GM12878 (cell line): ENCODE measurements at regions not wholly inside any gene's neighbourhood (a gene's known extent, or its start where the extent isn't known, plus 50 kb on each side); places are given as distances from the start of the nearest gene placed in this dataset.

Experiments used
- CTCF ChIP-seq, 3 experiments: IDR thresholded peaks in 2 of 3; conservative IDR thresholded peaks in 1 of 3; 2 replicates each; pipeline ENCODE4 v1.5.1; 2011; ENCODE audit warnings: low read depth in 3 of 3, low read length in 3 of 3, mild to moderate bottlenecking in 3 of 3, control low read depth in 2 of 3, moderate library complexity in 2 of 3, inconsistent platforms in 1 of 3, mixed read lengths in 1 of 3; ENCODE audit not compliant: control insufficient read depth in 2 of 3, insufficient read depth in 1 of 3; ENCODE audit errors: extremely low read depth in 1 of 3
- EZH2 ChIP-seq: IDR thresholded peaks from 2 replicates; pipeline ENCODE4 v1.6.1; 2012; ENCODE audit warnings: low read depth, mild to moderate bottlenecking, control low read depth, inconsistent platforms, low read length, borderline replicate concordance; ENCODE audit not compliant: control insufficient read depth
- MTA3 ChIP-seq: IDR thresholded peaks from 2 replicates; pipeline ENCODE4 v1.6.1; 2012; ENCODE audit warnings: low read length, inconsistent platforms, borderline replicate concordance
- MYC ChIP-seq: IDR thresholded peaks from 2 replicates; pipeline ENCODE4 v1.6.1; 2011; ENCODE audit warnings: mild to moderate bottlenecking, low read length, moderate library complexity, inconsistent platforms; ENCODE audit not compliant: insufficient read depth, insufficient replicate concordance, insufficient read length, severe bottlenecking
- POLR2AphosphoS2 ChIP-seq: IDR thresholded peaks from 2 replicates; pipeline ENCODE4 v1.6.1; 2011; ENCODE audit warnings: low read depth, mild to moderate bottlenecking, low read length, improper control_type of control experiment, moderate library complexity
- REST ChIP-seq: IDR thresholded peaks from 2 replicates; pipeline ENCODE4 v1.6.1; 2012; ENCODE audit warnings: mild to moderate bottlenecking, low read depth, low read length
- SPI1 ChIP-seq: IDR thresholded peaks from 2 replicates; pipeline ENCODE4 v1.6.1; 2011; ENCODE audit warnings: low read depth, mild to moderate bottlenecking, low read length, moderate library complexity, borderline replicate concordance; ENCODE audit not compliant: insufficient read depth
- STAT1 ChIP-seq: fragments of 450-650 bp; conservative IDR thresholded peaks from 2 replicates; pipeline ENCODE4 v1.6.1; 2014; ENCODE audit warnings: antibody characterized with exemption, mild to moderate bottlenecking
- USF1 ChIP-seq: IDR thresholded peaks from 2 replicates; pipeline ENCODE4 v1.6.1; 2011; ENCODE audit warnings: borderline replicate concordance, low read depth, mild to moderate bottlenecking, moderate library complexity, mixed read lengths, low read length; ENCODE audit not compliant: insufficient read depth; ENCODE audit errors: extremely low read length
- ZBTB4 ChIP-seq: fragments of 450-650 bp; formaldehyde crosslinking; IDR thresholded peaks from 2 replicates; pipeline ENCODE4 v1.4.0; 2022; ENCODE audit warnings: mild to moderate bottlenecking, moderate library complexity

- no peak for TF ChIP-seq ZBTB4 (CRISPR knock-in tag)
- TF ChIP-seq CTCF (IDR thresholded peaks at IDR 0.05 in 2 of 3, conservative IDR thresholded peaks at IDR 0.05 in 1 of 3; ENCODE audit: control insufficient read depth in 2 of 3, extremely low read depth in 1 of 3, insufficient read depth in 1 of 3, low read depth in 3 of 3, low read length in 3 of 3), result no peak
- no peak for TF ChIP-seq POLR2AphosphoS2
- TF ChIP-seq MTA3, result no peak
- TF ChIP-seq EZH2, result no peak
- TF ChIP-seq STAT1, result no peak
- TF ChIP-seq USF1, result no peak
- TF ChIP-seq MYC, result no peak
- no peak for TF ChIP-seq SPI1
- TF ChIP-seq REST, result no peak
Measured at GRCh38 chr16:65538976-65539375, 417.1 kb upstream of the CDH11 start.
